Neural cell (in vitro differentiated cells): ENCODE measurements at regions not wholly inside any gene's neighbourhood (a gene's known extent, or its start where the extent isn't known, plus 50 kb on each side); places are given as distances from the start of the nearest gene placed in this dataset.

Experiments
- H2AFZ ChIP-seq: fragments of 200-600, 300-800 bp; sonication (generic), shearing (Covaris generic); 2 replicates; pipeline ENCODE4 v1.6.0; 2014; ENCODE audit warnings: low read depth, mild to moderate bottlenecking, antibody characterized with exemption, low read length, moderate library complexity
- H3F3A ChIP-seq: fragments of 200-600 bp; shearing (Covaris generic); 2 replicates; pipeline ENCODE4 v1.6.1; 2016; ENCODE audit warnings: mild to moderate bottlenecking, moderate library complexity, mixed read lengths, antibody characterized with exemption, low read length; ENCODE audit not compliant: insufficient read depth, poor library complexity, severe bottlenecking
- H3K27ac ChIP-seq: fragments of 200-600, 300-800 bp; sonication (generic), shearing (Covaris generic); 2 replicates; pipeline ENCODE4 v1.5.1; 2014; ENCODE audit warnings: mild to moderate bottlenecking, low read length, moderate library complexity
- H3K27me3 ChIP-seq: fragments of 300-800, 200-600 bp; sonication (generic), shearing (Covaris generic); 2 replicates; pipeline ENCODE4 v1.6.0; 2014; ENCODE audit warnings: mild to moderate bottlenecking, low read depth, low read length, moderate library complexity; ENCODE audit not compliant: insufficient read depth
- H3K36me3 ChIP-seq: fragments of 300-800, 200-600 bp; sonication (generic), shearing (Covaris generic); 2 replicates; pipeline ENCODE4 v1.5.1; 2014; ENCODE audit warnings: mild to moderate bottlenecking, antibody characterized with exemption, low read length, moderate library complexity; ENCODE audit not compliant: insufficient read depth
- H3K4me2 ChIP-seq: fragments of 300-800, 200-600 bp; sonication (generic), shearing (Covaris generic); 2 replicates; pipeline ENCODE4 v1.6.0; 2014; ENCODE audit warnings: mild to moderate bottlenecking, low read length
- H3K4me3 ChIP-seq: fragments of 300-800, 200-600 bp; sonication (generic), shearing (Covaris generic); 2 replicates; pipeline ENCODE4 v1.5.1; 2014; ENCODE audit warnings: mild to moderate bottlenecking, low read length, moderate library complexity
- H3K79me2 ChIP-seq: fragments of 200-600 bp; shearing (Covaris generic); replicated peaks from 2 replicates; pipeline ENCODE4 v1.6.0; 2014; ENCODE audit warnings: mild to moderate bottlenecking, low read length, moderate library complexity; ENCODE audit not compliant: insufficient read depth
- H3K9ac ChIP-seq: fragments of 300-800, 200-600 bp; sonication (generic), shearing (Covaris generic); 2 replicates; pipeline ENCODE4 v1.6.1; 2016; ENCODE audit warnings: mild to moderate bottlenecking, low read length, mixed read lengths
- H3K9me2 ChIP-seq: fragments of 200-600 bp; shearing (Covaris generic); 2 replicates; pipeline ENCODE4 v1.6.1; 2016; ENCODE audit warnings: mild to moderate bottlenecking, low read length, mixed read lengths; ENCODE audit not compliant: insufficient read depth
- H3K9me3 ChIP-seq: fragments of 200-600, 300-800 bp; sonication (generic), shearing (Covaris generic); 2 replicates; pipeline ENCODE4 v1.6.1; 2016; ENCODE audit warnings: mild to moderate bottlenecking, mixed run types, low read length, moderate library complexity, mixed read lengths
- H4K20me1 ChIP-seq: fragments of 200-600 bp; shearing (Covaris generic); 2 replicates; pipeline ENCODE4 v1.6.1; 2016; ENCODE audit warnings: mild to moderate bottlenecking, mixed run types; ENCODE audit not compliant: insufficient read depth
- CTCF ChIP-seq: fragments of 450-650 bp; IDR thresholded peaks from 2 replicates; pipeline ENCODE4 v1.5.1; 2014; ENCODE audit warnings: antibody characterized with exemption, mild to moderate bottlenecking, moderate library complexity; ENCODE audit not compliant: poor library complexity, severe bottlenecking
- EP300 ChIP-seq: fragments of 450-650 bp; conservative IDR thresholded peaks from 2 replicates; pipeline ENCODE4 v1.6.1; 2014; ENCODE audit warnings: antibody characterized with exemption, mild to moderate bottlenecking, moderate library complexity; ENCODE audit not compliant: poor library complexity, severe bottlenecking
- EZH2 ChIP-seq: fragments of 200-600, 300-800 bp; shearing (Covaris generic), sonication (generic); IDR thresholded peaks from 2 replicates; pipeline ENCODE4 v1.6.1; 2014; ENCODE audit warnings: antibody characterized with exemption, low read length, borderline replicate concordance, mild to moderate bottlenecking; ENCODE audit not compliant: insufficient read depth, poor library complexity, severe bottlenecking
- MXI1 ChIP-seq: fragments of 450-650 bp; conservative IDR thresholded peaks from 2 replicates; pipeline ENCODE4 v1.6.1; 2014; ENCODE audit warnings: antibody characterized with exemption, mild to moderate bottlenecking; ENCODE audit not compliant: poor library complexity, severe bottlenecking
- POLR2AphosphoS5 ChIP-seq: IDR thresholded peaks from 2 replicates; pipeline ENCODE4 v1.6.1; 2012
- RAD21 ChIP-seq: fragments of 450-650 bp; conservative IDR thresholded peaks from 2 replicates; pipeline ENCODE4 v1.6.1; 2014; ENCODE audit warnings: antibody characterized with exemption, mild to moderate bottlenecking, moderate library complexity
- REST ChIP-seq: IDR thresholded peaks from 2 replicates; pipeline ENCODE4 v1.6.1; 2012; ENCODE audit warnings: borderline replicate concordance
- SMC3 ChIP-seq: fragments of 450-650 bp; conservative IDR thresholded peaks from 2 replicates; pipeline ENCODE4 v1.6.1; 2014; ENCODE audit warnings: antibody characterized with exemption, mild to moderate bottlenecking, moderate library complexity; ENCODE audit not compliant: poor library complexity
- TAF1 ChIP-seq: IDR thresholded peaks from 2 replicates; pipeline ENCODE4 v1.6.1; 2012; ENCODE audit warnings: low read depth

- H3F3A ChIP-seq: no peaks in the 10 kb centered on the region
- no peaks in the 10 kb centered on the region for H4K20me1 ChIP-seq
- no peaks in the 10 kb centered on the region for H3K36me3 ChIP-seq
- no peak overlapping the region for H3K4me3 ChIP-seq
- H3K9me3 ChIP-seq: no peaks in the 10 kb centered on the region
- H3K27ac ChIP-seq: no peak overlapping the region
- no peak overlapping the region for H3K9ac ChIP-seq
- no peak overlapping the region for H3K4me2 ChIP-seq
- TF ChIP-seq CTCF: no peak
- no peak for TF ChIP-seq MXI1
- TF ChIP-seq REST: no peak
- no peak for TF ChIP-seq RAD21
- TF ChIP-seq EP300: no peak
- TF ChIP-seq POLR2AphosphoS5: no peak
- TF ChIP-seq TAF1: no peak
- no peak for TF ChIP-seq EZH2
- no peak for TF ChIP-seq SMC3
- H3K79me2 ChIP-seq: no peaks in the 10 kb centered on the region
- no peak overlapping the region for H2AFZ ChIP-seq
- H3K9me2 ChIP-seq: no peaks in the 10 kb centered on the region
- no peaks in the 10 kb centered on the region for H3K27me3 ChIP-seq
Observed at GRCh38 chr4:175238827-175239517, 320.8 kb downstream of the ADAM29 start.

- no peaks in the 10 kb centered on the region for H3K79me2 ChIP-seq
Observed at GRCh38 chr4:175246941-175247340, 328.8 kb downstream of the ADAM29 start.

More at GRCh38 chr4:175246941-175247340, 328.8 kb downstream of the ADAM29 start:
- TF ChIP-seq SMC3 (no peak), POLR2AphosphoS5 (no peak), TAF1 (no peak), EP300 (no peak), REST (no peak), RAD21 (no peak), MXI1 (no peak), CTCF (no peak), EZH2 (no peak)
- no peak overlapping the region for H2AFZ ChIP-seq
- no peaks in the 10 kb centered on the region for H3K9me3 ChIP-seq
- H3K9ac ChIP-seq: no peak overlapping the region
- H3K27ac ChIP-seq: no peak overlapping the region
- H3K27me3 ChIP-seq: no peaks in the 10 kb centered on the region
- no peak overlapping the region for H3K4me2 ChIP-seq
- H3K4me3 ChIP-seq: no peak overlapping the region
- H4K20me1 ChIP-seq: no peaks in the 10 kb centered on the region
- no peaks in the 10 kb centered on the region for H3K9me2 ChIP-seq
- H3K36me3 ChIP-seq: no peaks in the 10 kb centered on the region
- H3F3A ChIP-seq: no peaks in the 10 kb centered on the region
